Ecto neural progenitor cell (in vitro differentiated cells): ENCODE measurements at regions not wholly inside any gene's neighbourhood (a gene's known extent, or its start where the extent isn't known, plus 50 kb on each side); places are given as distances from the start of the nearest gene placed in this dataset.
"Not testable (repeated sequence)": the region's sequence is repeated elsewhere in the genome, so short reads cannot be mapped to it uniquely, and the experiment has no call there.

Experiments
- DNase-seq: peaks from one replicate; pipeline ENCODE4 v3.0.0-alpha.2; 2018; ENCODE audit warnings: low spot score

GRCh38 chr3:190988102-190988501 is 125.6 kb upstream of the GMNC start:
- no peak for DNase-seq

- DNase-seq, result no peak
Measured at GRCh38 chr3:190984502-190985244, 122.2 kb upstream of the GMNC start.

- DNase-seq, result no peak
Measured at GRCh38 chr3:190983875-190984274, 121.4 kb upstream of the GMNC start.

- DNase-seq, result no peak
Measured at GRCh38 chr3:190973771-190974170, 111.3 kb upstream of the GMNC start.

GRCh38 chr3:190972840-190973270 is 110.4 kb upstream of the GMNC start:
- no peak for DNase-seq

- no peak for DNase-seq
Measured at GRCh38 chr3:190972196-190972595, 109.7 kb upstream of the GMNC start.

- DNase-seq, result no peak
Measured at GRCh38 chr3:190970560-190970959, 108.1 kb upstream of the GMNC start.

GRCh38 chr3:190968616-190969015 is 106.1 kb upstream of the GMNC start:
- no peak for DNase-seq

GRCh38 chr3:190964931-190965330 is 102.4 kb upstream of the GMNC start:
- DNase-seq, result not testable (repeated sequence)

- no peak for DNase-seq
Measured at GRCh38 chr3:190959077-190959476, 96.6 kb upstream of the GMNC start.

- no peak for DNase-seq
Measured at GRCh38 chr3:190941694-190942260, 79.3 kb upstream of the GMNC start.

- DNase-seq, result not testable (repeated sequence)
Measured at GRCh38 chr3:190934616-190935015, 72.1 kb upstream of the GMNC start.

GRCh38 chr3:190926619-190927018 is 64.1 kb upstream of the GMNC start:
- DNase-seq, result no peak

GRCh38 chr3:190912736-190913135 is 50.2 kb upstream of the GMNC start:
- no peak for DNase-seq
